ENCODE measurements at regions not wholly inside any gene's neighbourhood (a gene's known extent, or its start where the extent isn't known, plus 50 kb on each side); places are given as distances from the start of the nearest gene placed in this dataset.

GRCh38 chr21:25329227-25329825 lies 278.0 kb downstream of the MRPL39 start:
- DNase-seq = peak; percentile 92

GRCh38 chr21:25328736-25329135 lies 278.5 kb downstream of the MRPL39 start:
- DNase-seq = no peak

- DNase-seq = no peak
These were observed 281.1 kb downstream of the MRPL39 start for GRCh38 chr21:25326181-25326580.

GRCh38 chr21:25324666-25325065 lies 282.6 kb downstream of the MRPL39 start:
- no peak for DNase-seq

- no peak for DNase-seq
These were observed 283.8 kb downstream of the MRPL39 start for GRCh38 chr21:25323356-25323949.

- no peak for DNase-seq
These were observed 293.0 kb downstream of the MRPL39 start for GRCh38 chr21:25314247-25314646.

GRCh38 chr21:25313829-25314228 lies 293.5 kb downstream of the MRPL39 start:
- DNase-seq = peak; percentile 55

GRCh38 chr21:25307489-25307888 lies 299.8 kb downstream of the MRPL39 start:
- peak; percentile 67 for DNase-seq

GRCh38 chr21:25304611-25305010 lies 302.7 kb downstream of the MRPL39 start:
- DNase-seq = no peak

- no peak for DNase-seq
These were observed 306.6 kb downstream of the MRPL39 start for GRCh38 chr21:25300632-25301031.

GRCh38 chr21:25298512-25299491 lies 308.5 kb downstream of the MRPL39 start:
- DNase-seq = no peak

- DNase-seq = no peak
These were observed 310.2 kb downstream of the MRPL39 start for GRCh38 chr21:25297117-25297516.

- no peak for DNase-seq
These were observed 311.0 kb downstream of the MRPL39 start for GRCh38 chr21:25296252-25296651.

- no peak for DNase-seq
These were observed 314.9 kb downstream of the MRPL39 start for GRCh38 chr21:25292396-25292795.

- DNase-seq = peak; percentile 46
These were observed 323.6 kb downstream of the MRPL39 start for GRCh38 chr21:25283720-25284119.

GRCh38 chr21:25281134-25281533 lies 326.1 kb downstream of the MRPL39 start:
- no peak for DNase-seq

- DNase-seq = no peak
These were observed 327.2 kb downstream of the MRPL39 start for GRCh38 chr21:25280061-25280460.

GRCh38 chr21:25273959-25274358 lies 333.3 kb downstream of the MRPL39 start:
- no peak for DNase-seq

GRCh38 chr21:25254491-25255174 lies 352.6 kb downstream of the MRPL39 start:
- DNase-seq = no peak

- no peak for DNase-seq
These were observed 360.7 kb downstream of the MRPL39 start for GRCh38 chr21:25246546-25246945.

- no peak for DNase-seq
These were observed 362.5 kb downstream of the MRPL39 start for GRCh38 chr21:25244735-25245134.

- DNase-seq = no peak
These were observed 363.5 kb downstream of the MRPL39 start for GRCh38 chr21:25243808-25244207.

GRCh38 chr21:25240974-25241373 lies 366.3 kb downstream of the MRPL39 start:
- DNase-seq = no peak

All from HCEC 1CT (cell line).